ENCODE measurements at regions not wholly inside any gene's neighbourhood (a gene's known extent, or its start where the extent isn't known, plus 50 kb on each side); places are given as distances from the start of the nearest gene placed in this dataset.

- TF ChIP-seq, protein P1, sequence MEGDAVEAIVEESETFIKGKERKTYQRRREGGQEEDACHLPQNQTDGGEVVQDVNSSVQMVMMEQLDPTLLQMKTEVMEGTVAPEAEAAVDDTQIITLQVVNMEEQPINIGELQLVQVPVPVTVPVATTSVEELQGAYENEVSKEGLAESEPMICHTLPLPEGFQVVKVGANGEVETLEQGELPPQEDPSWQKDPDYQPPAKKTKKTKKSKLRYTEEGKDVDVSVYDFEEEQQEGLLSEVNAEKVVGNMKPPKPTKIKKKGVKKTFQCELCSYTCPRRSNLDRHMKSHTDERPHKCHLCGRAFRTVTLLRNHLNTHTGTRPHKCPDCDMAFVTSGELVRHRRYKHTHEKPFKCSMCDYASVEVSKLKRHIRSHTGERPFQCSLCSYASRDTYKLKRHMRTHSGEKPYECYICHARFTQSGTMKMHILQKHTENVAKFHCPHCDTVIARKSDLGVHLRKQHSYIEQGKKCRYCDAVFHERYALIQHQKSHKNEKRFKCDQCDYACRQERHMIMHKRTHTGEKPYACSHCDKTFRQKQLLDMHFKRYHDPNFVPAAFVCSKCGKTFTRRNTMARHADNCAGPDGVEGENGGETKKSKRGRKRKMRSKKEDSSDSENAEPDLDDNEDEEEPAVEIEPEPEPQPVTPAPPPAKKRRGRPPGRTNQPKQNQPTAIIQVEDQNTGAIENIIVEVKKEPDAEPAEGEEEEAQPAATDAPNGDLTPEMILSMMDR (IDR thresholded peaks at IDR 0.05; ENCODE audit: control extremely low read depth in 1 of 3, insufficient read depth in 1 of 3, low read depth in 1 of 3, low read length in 3 of 3) = peak in 2 of 3 experiments; percentile 50 to 54; a peak in 2 of 4 replicates
- TF ChIP-seq HDAC2 (IDR thresholded peaks at IDR 0.05; ENCODE audit: borderline replicate concordance in 1 of 2, low read depth in 2 of 2, low read length in 2 of 2) (no peak), EZH2 (IDR thresholded peaks at IDR 0.05; ENCODE audit: low read depth, low read length, severe bottlenecking) (no peak), RFX5 (IDR thresholded peaks at IDR 0.05; ENCODE audit: borderline replicate concordance, low read depth, low read length) (no peak), ASH2L (IDR thresholded peaks at IDR 0.05; ENCODE audit: low read length) (no peak), TBP (IDR thresholded peaks at IDR 0.05; ENCODE audit: low read depth, low read length) (no peak), PHF8 (conservative IDR thresholded peaks at IDR 0.05; ENCODE audit: low read depth, low read length) (no peak), CREB1 (IDR thresholded peaks at IDR 0.05) (no peak), NRF1 (IDR thresholded peaks at IDR 0.05; ENCODE audit: low read depth, low read length) (no peak), KDM5A (IDR thresholded peaks at IDR 0.05; ENCODE audit: low read length) (no peak), YY1 (IDR thresholded peaks at IDR 0.05; ENCODE audit: low read depth, low read length) (no peak)
- TF ChIP-seq, protein P2, sequence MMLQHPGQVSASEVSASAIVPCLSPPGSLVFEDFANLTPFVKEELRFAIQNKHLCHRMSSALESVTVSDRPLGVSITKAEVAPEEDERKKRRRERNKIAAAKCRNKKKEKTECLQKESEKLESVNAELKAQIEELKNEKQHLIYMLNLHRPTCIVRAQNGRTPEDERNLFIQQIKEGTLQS (IDR thresholded peaks at IDR 0.05; ENCODE audit: insufficient read depth, low read depth, low read length) = no peak
These were observed 152.9 kb upstream of the SLC28A3 start for GRCh38 chr9:84493284-84493947.

Measured in H1 (cell line).